ENCODE measurements at regions not wholly inside any gene's neighbourhood (a gene's known extent, or its start where the extent isn't known, plus 50 kb on each side); places are given as distances from the start of the nearest gene placed in this dataset.

DNA sequence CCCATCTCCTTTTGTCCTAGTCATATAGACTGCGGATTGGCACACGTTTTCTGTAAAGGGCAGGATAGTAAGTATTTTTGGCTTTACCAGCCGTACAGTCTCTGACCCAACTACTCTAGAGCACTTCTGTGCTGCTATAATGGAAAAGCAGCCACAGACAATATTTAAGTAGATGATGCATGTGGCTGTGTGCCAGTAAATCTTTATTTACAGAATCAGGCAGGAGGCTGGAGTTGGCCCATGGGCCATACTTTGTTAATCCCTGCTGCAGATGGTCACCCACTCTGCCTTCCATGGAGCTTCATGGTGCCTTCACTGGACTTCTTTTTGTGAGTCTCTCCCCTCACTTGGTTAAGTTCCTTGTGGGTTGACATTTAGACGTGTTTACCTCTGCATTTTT lies 584.5 kb upstream of the TBX3 start:
- Mint-ChIP-seq H3K4me1 (ENCODE audit: low read depth) (no peaks in the 10 kb centered on the region), H3K36me3 (ENCODE audit: insufficient read depth) (no peaks in the 10 kb centered on the region), H3K27me3 (peaks cover 36% of the 10 kb centered on the region), H3K4me3 (ENCODE audit: low read depth) (no peak overlapping the region), H3K27ac (no peak overlapping the region), H3K9me3 (ENCODE audit: low read depth) (no peaks in the 10 kb centered on the region)
- DNase-seq (ENCODE audit: low spot score, unreplicated experiment), result no peak
- TF ChIP-seq, protein P1, sequence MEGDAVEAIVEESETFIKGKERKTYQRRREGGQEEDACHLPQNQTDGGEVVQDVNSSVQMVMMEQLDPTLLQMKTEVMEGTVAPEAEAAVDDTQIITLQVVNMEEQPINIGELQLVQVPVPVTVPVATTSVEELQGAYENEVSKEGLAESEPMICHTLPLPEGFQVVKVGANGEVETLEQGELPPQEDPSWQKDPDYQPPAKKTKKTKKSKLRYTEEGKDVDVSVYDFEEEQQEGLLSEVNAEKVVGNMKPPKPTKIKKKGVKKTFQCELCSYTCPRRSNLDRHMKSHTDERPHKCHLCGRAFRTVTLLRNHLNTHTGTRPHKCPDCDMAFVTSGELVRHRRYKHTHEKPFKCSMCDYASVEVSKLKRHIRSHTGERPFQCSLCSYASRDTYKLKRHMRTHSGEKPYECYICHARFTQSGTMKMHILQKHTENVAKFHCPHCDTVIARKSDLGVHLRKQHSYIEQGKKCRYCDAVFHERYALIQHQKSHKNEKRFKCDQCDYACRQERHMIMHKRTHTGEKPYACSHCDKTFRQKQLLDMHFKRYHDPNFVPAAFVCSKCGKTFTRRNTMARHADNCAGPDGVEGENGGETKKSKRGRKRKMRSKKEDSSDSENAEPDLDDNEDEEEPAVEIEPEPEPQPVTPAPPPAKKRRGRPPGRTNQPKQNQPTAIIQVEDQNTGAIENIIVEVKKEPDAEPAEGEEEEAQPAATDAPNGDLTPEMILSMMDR (IDR thresholded peaks at IDR 0.05; ENCODE audit: unreplicated experiment), result no peak

DNA sequence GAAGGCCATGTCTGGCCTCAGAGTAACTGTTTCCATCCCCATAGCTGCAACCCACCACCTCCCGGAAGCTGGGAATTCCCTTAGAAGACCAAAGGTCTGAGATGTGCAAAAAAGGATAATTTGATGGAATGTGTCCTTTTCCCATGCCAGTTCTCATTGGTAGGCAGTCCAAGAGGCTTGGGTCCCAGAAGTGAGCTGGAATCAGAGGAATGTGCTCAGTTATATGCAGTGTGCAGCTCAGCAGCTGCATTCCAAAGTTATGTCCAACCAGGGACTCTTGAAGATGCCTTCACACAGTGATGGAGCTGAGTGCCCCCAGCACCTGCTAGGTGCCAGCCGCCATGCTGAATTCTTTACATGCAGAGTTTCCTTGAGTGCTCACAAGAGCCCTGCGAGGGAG lies 583.9 kb upstream of the TBX3 start:
- Mint-ChIP-seq H3K27ac (no peak overlapping the region), H3K27me3 (peaks cover 39% of the 10 kb centered on the region)

DNA sequence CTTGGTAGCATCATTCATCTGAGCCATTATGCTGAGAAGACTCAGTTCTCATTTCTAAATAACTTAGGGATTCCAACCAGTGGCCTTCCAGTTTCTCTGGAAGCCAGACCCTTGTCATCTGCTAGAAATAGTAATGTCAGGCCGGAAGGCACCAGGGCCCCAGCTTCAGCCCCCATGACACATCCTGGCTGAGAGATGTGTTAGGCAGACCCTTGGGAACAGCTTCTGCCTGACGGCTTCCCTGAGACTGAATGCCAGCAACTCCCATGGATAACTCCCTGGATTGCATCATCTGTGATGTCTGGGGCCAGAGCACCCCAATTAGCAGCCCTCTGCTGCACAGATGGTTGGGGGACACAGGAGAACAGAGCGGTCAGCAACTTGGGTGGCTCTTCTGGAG lies 583.5 kb upstream of the TBX3 start:
- TF ChIP-seq, protein P1 (IDR thresholded peaks at IDR 0.05; ENCODE audit: unreplicated experiment), result no peak
- Mint-ChIP-seq H3K36me3 (ENCODE audit: insufficient read depth) (no peaks in the 10 kb centered on the region), H3K9me3 (ENCODE audit: low read depth) (no peaks in the 10 kb centered on the region), H3K4me1 (ENCODE audit: low read depth) (no peaks in the 10 kb centered on the region), H3K27me3 (peaks cover 39% of the 10 kb centered on the region), H3K27ac (no peak overlapping the region), H3K4me3 (ENCODE audit: low read depth) (no peak overlapping the region)
- no peak for DNase-seq (ENCODE audit: low spot score, unreplicated experiment)

More for the DNA sequence above, 583.9 kb upstream of the TBX3 start:
- Mint-ChIP-seq H3K4me1 (ENCODE audit: low read depth) (no peaks in the 10 kb centered on the region), H3K9me3 (ENCODE audit: low read depth) (no peaks in the 10 kb centered on the region), H3K36me3 (ENCODE audit: insufficient read depth) (no peaks in the 10 kb centered on the region), H3K4me3 (ENCODE audit: low read depth) (no peak overlapping the region)
- TF ChIP-seq, protein P1 (IDR thresholded peaks at IDR 0.05; ENCODE audit: unreplicated experiment), result no peak
- DNase-seq (ENCODE audit: low spot score, unreplicated experiment), result no peak

DNA sequence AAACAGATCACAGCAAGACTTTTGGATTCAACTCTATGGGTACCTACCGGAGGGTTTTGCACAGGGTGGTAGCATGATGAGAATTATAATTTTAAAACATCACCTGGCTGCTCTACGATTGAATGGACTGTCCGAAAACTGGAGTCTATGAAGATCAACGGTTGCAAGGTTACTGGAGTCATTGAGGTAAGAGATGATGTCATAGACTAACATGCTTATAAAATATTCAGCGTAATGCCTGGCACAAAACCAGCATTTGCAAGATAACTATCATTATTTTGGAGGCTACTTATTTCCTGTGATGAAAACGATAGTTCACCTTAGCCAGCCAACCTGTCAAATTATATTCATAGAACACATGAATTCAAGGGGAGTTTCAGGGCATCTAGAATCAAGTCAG lies 580.6 kb upstream of the TBX3 start:
- Mint-ChIP-seq H3K36me3 (ENCODE audit: insufficient read depth) (no peaks in the 10 kb centered on the region), H3K27ac (no peak overlapping the region), H3K4me1 (ENCODE audit: low read depth) (peaks cover 9% of the 10 kb centered on the region), H3K9me3 (ENCODE audit: low read depth) (no peaks in the 10 kb centered on the region), H3K4me3 (ENCODE audit: low read depth) (no peak overlapping the region), H3K27me3 (peaks cover 38% of the 10 kb centered on the region)
- TF ChIP-seq, protein P1 (IDR thresholded peaks at IDR 0.05; ENCODE audit: unreplicated experiment), result no peak
- no peak for DNase-seq (ENCODE audit: low spot score, unreplicated experiment)

DNA sequence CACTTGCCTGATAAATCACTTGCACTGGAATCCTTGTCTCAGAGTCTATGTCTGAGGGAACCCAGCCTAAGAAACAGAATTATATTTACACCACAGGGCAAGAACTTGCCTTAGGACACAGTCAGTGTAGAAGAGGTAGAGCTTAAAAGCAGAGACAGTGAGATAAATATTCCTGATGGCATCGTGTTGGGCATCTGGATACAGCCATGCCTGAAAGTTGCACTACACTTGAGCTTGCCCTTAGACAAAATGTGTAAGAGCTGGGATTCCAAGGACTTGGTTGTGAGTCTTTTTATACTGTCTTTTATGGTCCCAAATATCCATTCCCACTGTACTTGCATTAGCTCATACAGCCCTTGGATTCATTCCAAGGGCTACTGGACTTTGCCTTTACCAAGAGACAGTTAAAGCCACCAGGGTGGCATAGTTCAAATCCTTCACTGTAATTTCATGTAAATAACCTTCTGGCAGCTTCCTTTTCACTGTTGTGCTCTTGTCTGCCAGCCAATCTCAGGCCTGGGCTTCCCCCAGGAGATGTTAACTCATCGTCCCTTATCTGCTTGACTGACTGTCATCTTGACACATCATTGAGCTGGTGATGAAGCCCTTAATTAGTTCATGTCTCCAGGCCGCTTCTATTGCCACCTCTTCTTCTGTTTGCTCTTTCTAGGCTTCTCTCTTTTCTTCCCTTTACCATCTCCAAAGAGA lies 577.9 kb upstream of the TBX3 start:
- Mint-ChIP-seq H3K27ac (no peak overlapping the region), H3K4me1 (ENCODE audit: low read depth) (peaks cover 9% of the 10 kb centered on the region), H3K9me3 (ENCODE audit: low read depth) (no peaks in the 10 kb centered on the region), H3K27me3 (peaks cover 41% of the 10 kb centered on the region), H3K4me3 (ENCODE audit: low read depth) (no peak overlapping the region), H3K36me3 (ENCODE audit: insufficient read depth) (no peaks in the 10 kb centered on the region)
- TF ChIP-seq, protein P1 (IDR thresholded peaks at IDR 0.05; ENCODE audit: unreplicated experiment), result no peak
- DNase-seq (ENCODE audit: low spot score, unreplicated experiment), result no peak
